Tibial nerve (tissue), 4 donors: ENCODE measurements at regions not wholly inside any gene's neighbourhood (a gene's known extent, or its start where the extent isn't known, plus 50 kb on each side); places are given as distances from the start of the nearest gene placed in this dataset.

Experiments
- DNase-seq, 2 donors: peaks; one replicate each; pipeline ENCODE4 v3.0.0-alpha.2; 2019; ENCODE audit warnings: low spot score in 2 of 2
- H3K27ac ChIP-seq, 4 donors: fragments of 200-600 bp; sonication (generic) in 3 of 4; one replicate each; pipeline ENCODE4 v1.5.1; 2017 to 2019; ENCODE audit warnings: mild to moderate bottlenecking in 1 of 4
- H3K27me3 ChIP-seq, 2 donors: fragments of 200-600 bp; sonication (generic) in 1 of 2; one replicate each; pipeline versions ENCODE4 v1.5.1 to v1.6.0; 2017 to 2019
- H3K36me3 ChIP-seq, 3 donors: fragments of 200-600 bp; sonication (generic); one replicate each; pipeline ENCODE4 v1.5.1; 2018 to 2019
- H3K4me1 ChIP-seq, 4 donors: fragments of 200-600 bp; sonication (generic) in 3 of 4; one replicate each; pipeline ENCODE4 v1.5.1; 2017 to 2019
- H3K4me3 ChIP-seq, 4 donors: fragments of 200-600 bp; sonication (generic) in 3 of 4; one replicate each; pipeline ENCODE4 v1.5.1; 2017 to 2019; ENCODE audit warnings: mild to moderate bottlenecking in 1 of 4, moderate library complexity in 1 of 4
- H3K9me3 ChIP-seq, 4 donors: fragments of 200-600 bp; sonication (generic) in 3 of 4; one replicate each; pipeline ENCODE4 v1.5.1; 2017 to 2019
- EP300 ChIP-seq, 2 donors: sonication (generic); formaldehyde crosslinking; IDR thresholded peaks; one replicate each; pipeline ENCODE4 v1.6.1; 2017; ENCODE audit warnings: antibody characterized with exemption in 2 of 2, mild to moderate bottlenecking in 1 of 2
- POLR2A ChIP-seq, 2 donors: fragments of 450-650 bp; IDR thresholded peaks; one replicate each; pipeline ENCODE4 v1.6.1; 2017; ENCODE audit warnings: antibody characterized with exemption in 2 of 2, mild to moderate bottlenecking in 2 of 2, moderate library complexity in 2 of 2
- WGBS, 2 donors: methylation state at CpG; one replicate each; pipeline ENCODE4 v1.1.5; 2018; 5-methylcytosine and 5-hydroxymethylcytosine counted together
- TF ChIP-seq, protein P1 (sequence below), 5 experiments: fragments of 200-600 bp in 3 of 5; fragments of 450-650 bp in 2 of 5; sonication (generic) in 3 of 5; IDR thresholded peaks; one replicate each; pipeline ENCODE4 v1.5.1; 2016 to 2019; ENCODE audit warnings: antibody characterized with exemption in 5 of 5, mild to moderate bottlenecking in 3 of 5, moderate library complexity in 2 of 5

DNA sequence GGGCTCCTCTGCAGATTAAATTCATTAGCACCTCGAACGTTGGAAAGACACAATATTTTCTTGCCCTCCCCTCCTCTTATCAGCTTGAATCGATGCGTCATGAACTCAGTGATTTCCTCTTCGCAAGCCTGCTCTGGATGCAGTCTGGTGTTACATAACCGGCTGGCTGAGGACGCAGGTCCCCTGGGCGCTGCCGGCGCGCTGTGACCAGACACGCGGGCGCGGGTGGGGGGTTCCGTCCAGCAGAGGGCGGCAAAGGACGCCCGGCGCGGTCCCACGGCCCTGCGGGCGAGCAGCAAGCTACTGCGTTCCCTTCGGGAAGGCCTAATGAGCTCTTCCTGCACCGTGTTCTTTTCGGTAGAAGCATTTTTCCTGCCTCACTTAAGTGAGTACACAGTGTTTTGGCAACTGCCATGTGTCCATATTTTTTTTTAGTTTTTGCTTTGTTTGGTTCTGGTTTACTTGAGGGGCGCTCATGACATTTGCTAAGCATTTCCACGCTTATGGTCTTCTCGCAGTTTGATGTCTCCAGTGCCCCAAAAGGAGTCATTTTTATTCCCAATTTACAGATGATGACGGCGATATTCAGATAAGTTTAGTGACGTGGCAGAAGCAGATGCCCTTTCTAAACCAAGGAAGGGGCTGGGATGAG is 112.2 kb upstream of the MBNL2 start:
- no peaks in the 10 kb centered on the region for H3K36me3 ChIP-seq
- peaks cover 0 to 59% (median 29%) of the 10 kb centered on the region in 4 donors for H3K4me1 ChIP-seq
- H3K27ac ChIP-seq, result peak overlapping the region in 2 of 4 donors; percentile 84 to 90
- TF ChIP-seq, protein P1, sequence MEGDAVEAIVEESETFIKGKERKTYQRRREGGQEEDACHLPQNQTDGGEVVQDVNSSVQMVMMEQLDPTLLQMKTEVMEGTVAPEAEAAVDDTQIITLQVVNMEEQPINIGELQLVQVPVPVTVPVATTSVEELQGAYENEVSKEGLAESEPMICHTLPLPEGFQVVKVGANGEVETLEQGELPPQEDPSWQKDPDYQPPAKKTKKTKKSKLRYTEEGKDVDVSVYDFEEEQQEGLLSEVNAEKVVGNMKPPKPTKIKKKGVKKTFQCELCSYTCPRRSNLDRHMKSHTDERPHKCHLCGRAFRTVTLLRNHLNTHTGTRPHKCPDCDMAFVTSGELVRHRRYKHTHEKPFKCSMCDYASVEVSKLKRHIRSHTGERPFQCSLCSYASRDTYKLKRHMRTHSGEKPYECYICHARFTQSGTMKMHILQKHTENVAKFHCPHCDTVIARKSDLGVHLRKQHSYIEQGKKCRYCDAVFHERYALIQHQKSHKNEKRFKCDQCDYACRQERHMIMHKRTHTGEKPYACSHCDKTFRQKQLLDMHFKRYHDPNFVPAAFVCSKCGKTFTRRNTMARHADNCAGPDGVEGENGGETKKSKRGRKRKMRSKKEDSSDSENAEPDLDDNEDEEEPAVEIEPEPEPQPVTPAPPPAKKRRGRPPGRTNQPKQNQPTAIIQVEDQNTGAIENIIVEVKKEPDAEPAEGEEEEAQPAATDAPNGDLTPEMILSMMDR (IDR thresholded peaks at IDR 0.05), result peak; percentile 91 to 98 (median 98)
- TF ChIP-seq EP300 (IDR thresholded peaks at IDR 0.05) (peak; percentile 68 to 92), POLR2A (IDR thresholded peaks at IDR 0.05) (peak in 1 of 2 donors; percentile 23)
- no peaks in the 10 kb centered on the region for H3K27me3 ChIP-seq
- H3K9me3 ChIP-seq, result no peaks in the 10 kb centered on the region
- WGBS, 2 donors, result 11 to 12% methylated on average over 34 of the region's 34 CpGs
- H3K4me3 ChIP-seq, result peak overlapping the region in 1 of 4 donors; percentile 37
- DNase-seq, result peak; percentile 77 to 86

DNA sequence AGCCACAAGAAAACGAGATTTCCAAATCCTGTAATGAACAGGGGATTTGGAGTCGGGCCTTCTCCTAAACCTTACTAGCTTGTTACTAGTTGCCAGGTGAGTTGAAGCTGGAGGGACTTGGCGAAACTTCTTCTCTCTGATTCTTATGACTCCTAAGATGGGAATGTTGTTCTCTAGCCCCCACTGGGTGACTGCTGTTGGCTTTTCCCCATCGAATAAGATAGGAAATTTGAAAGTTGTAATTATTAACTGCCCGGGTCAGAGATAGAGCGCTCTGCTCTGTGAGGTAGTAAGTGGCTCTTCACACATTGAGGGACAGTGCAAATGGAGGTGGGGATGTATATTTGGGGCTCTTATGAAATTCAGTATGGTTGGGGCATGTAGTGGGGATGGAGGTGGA is 111.2 kb upstream of the MBNL2 start:
- 82 to 86% methylated on average over 6 of the region's 6 CpGs for WGBS, 2 donors
- H3K27me3 ChIP-seq, result no peaks in the 10 kb centered on the region
- no peak overlapping the region for H3K4me3 ChIP-seq
- peak overlapping the region in 2 of 4 donors; percentile 84 to 90 for H3K27ac ChIP-seq
- TF ChIP-seq POLR2A (IDR thresholded peaks at IDR 0.05), result no peak
- H3K36me3 ChIP-seq, result no peaks in the 10 kb centered on the region
- peaks cover 0 to 69% (median 31%) of the 10 kb centered on the region in 4 donors for H3K4me1 ChIP-seq
- DNase-seq, result no peak
- no peaks in the 10 kb centered on the region for H3K9me3 ChIP-seq

DNA sequence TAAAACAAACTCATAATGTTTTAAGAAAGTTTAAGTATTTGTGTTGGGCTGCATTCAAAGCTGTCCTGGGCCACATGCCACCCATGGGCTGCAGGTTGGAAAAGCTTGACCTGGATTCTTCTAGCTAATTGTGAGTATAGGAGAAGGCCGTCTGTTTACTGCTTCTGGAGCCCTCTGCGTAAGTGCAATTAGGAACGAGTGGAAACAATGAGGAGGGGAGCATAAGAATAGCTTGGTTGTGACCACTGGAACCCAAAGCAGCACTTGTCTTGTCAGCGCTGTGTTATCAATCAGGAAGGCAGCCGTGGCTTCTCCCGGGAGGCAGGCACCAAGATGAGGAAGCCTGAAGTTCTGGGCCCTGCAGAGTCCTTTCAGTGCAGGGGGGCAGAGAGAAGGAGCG is 110.4 kb upstream of the MBNL2 start:
- H3K27ac ChIP-seq, result peak overlapping the region; percentile 47 to 90 (median 66)
- TF ChIP-seq EP300 (IDR thresholded peaks at IDR 0.05) (no peak), POLR2A (IDR thresholded peaks at IDR 0.05) (no peak)
- TF ChIP-seq, protein P1 (IDR thresholded peaks at IDR 0.05), result no peak
- no peaks in the 10 kb centered on the region for H3K9me3 ChIP-seq
- no peaks in the 10 kb centered on the region for H3K27me3 ChIP-seq
- H3K36me3 ChIP-seq, result no peaks in the 10 kb centered on the region
- no peak for DNase-seq
- H3K4me1 ChIP-seq, result peaks cover 0 to 77% (median 35%) of the 10 kb centered on the region in 4 donors
- H3K4me3 ChIP-seq, result no peak overlapping the region
- WGBS, 2 donors, result 49 to 60% methylated on average over 7 of the region's 7 CpGs

DNA sequence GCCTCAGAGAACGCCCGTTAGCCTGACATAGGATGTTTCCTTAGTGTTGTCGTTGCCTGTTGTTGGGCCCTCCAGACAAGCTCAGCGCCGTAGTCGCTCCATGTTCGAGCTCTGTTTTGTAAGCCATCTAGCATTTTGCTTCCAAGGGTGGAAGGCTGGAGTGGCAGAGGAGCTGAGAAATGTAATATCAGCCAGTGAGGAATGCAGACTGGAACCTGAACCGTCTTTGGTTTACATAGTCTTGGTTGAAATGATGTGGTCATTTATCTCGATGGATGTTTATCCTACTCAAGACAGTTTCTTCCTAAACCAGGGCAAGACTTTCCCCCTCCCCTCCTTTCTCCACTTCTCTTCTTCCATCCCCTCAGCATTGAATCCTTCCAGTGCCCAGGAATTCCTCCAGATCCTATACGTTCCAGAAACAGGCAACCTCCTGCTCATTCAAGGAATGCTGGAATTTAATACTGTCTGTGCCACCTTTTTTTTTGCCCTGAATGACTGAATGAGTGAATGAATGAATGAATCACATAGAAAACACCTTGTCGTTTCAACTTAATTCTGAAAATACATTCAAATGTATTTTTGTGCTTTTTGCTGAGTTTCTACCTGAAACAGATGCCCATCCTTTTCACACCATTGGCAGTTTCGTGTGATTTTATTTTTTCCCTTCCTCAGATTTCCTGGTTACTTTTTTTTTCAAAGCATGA is 109.5 kb upstream of the MBNL2 start:
- DNase-seq, result no peak
- 53 to 60% methylated on average over 12 of the region's 12 CpGs for WGBS, 2 donors
- H3K4me1 ChIP-seq, result peaks cover 0 to 86% (median 37%) of the 10 kb centered on the region in 4 donors
- TF ChIP-seq, protein P1 (IDR thresholded peaks at IDR 0.05), result no peak
- TF ChIP-seq EP300 (IDR thresholded peaks at IDR 0.05), result no peak
- no peak for TF ChIP-seq POLR2A (IDR thresholded peaks at IDR 0.05)
- H3K27me3 ChIP-seq, result no peaks in the 10 kb centered on the region
- peak overlapping the region; percentile 47 to 90 (median 66) for H3K27ac ChIP-seq
- no peaks in the 10 kb centered on the region for H3K9me3 ChIP-seq
- H3K4me3 ChIP-seq, result no peak overlapping the region
- H3K36me3 ChIP-seq, result no peaks in the 10 kb centered on the region

DNA sequence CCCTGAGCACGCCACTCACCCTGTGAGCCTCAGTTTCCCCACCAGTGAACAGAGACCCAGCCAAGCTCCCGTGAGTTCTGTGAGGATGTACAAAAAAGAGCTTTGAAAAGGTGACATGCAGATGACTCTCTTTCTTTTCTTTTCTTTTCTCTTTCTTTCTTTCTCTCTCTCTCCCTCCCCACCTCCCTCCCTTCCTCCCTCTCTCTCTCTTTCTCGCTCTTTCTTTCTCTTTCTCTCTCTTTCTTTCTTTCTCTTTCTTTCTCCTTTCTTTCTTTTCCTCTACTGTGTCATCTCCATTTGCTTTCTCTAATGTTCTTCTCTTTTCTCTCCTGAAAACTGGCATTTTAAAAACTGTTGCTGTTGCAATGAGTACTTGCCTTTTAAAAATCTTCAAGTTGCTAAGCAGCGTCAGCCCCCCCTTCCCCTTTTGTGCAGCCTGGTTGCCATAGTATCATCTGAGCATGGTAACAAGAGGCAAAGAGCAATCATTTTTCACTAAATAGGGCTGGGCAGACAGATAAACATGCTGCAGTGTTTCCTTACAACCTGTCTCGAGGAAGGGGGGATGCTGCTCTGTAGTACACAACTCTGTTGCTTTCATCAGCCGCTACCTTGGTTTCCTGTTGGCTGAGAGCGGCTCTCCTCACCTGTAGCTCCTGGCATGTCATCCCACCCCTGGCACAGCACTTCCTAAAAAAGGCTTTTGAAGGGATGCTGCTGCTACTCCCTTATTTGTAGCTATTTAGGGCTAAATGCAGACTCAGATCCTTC is 108.7 kb upstream of the MBNL2 start:
- H3K27ac ChIP-seq, result peak overlapping the region in 2 of 4 donors; percentile 84 to 90
- H3K4me3 ChIP-seq, result no peak overlapping the region
- H3K9me3 ChIP-seq, result no peaks in the 10 kb centered on the region
- H3K27me3 ChIP-seq, result no peaks in the 10 kb centered on the region
- DNase-seq, result no peak
- H3K4me1 ChIP-seq, result peaks cover 0 to 86% (median 37%) of the 10 kb centered on the region in 4 donors
- TF ChIP-seq EP300 (IDR thresholded peaks at IDR 0.05) (no peak), POLR2A (IDR thresholded peaks at IDR 0.05) (no peak)
- H3K36me3 ChIP-seq, result no peaks in the 10 kb centered on the region
- 68% methylated on average over 7 of the region's 7 CpGs for WGBS, 2 donors
